Fibroblast of lung (primary cell): ENCODE measurements at regions not wholly inside any gene's neighbourhood (a gene's known extent, or its start where the extent isn't known, plus 50 kb on each side); places are given as distances from the start of the nearest gene placed in this dataset.

Experiments
- DNase-seq, 2 donors: peaks; one replicate each; pipeline versions ENCODE4 v3.0.0 to v3.0.0-alpha.2; 2010; ENCODE audit warnings: low read depth in 2 of 2
- H2AFZ ChIP-seq: 2 replicates; pipeline ENCODE4 v1.5.1; 2012; ENCODE audit warnings: low read length, control low read depth, inconsistent platforms
- H3K27ac ChIP-seq: 2 replicates; pipeline ENCODE4 v1.5.1; 2011; ENCODE audit warnings: low read length, control low read depth; ENCODE audit not compliant: insufficient read depth
- H3K27me3 ChIP-seq: 2 replicates; pipeline ENCODE4 v1.5.1; 2011; ENCODE audit warnings: mild to moderate bottlenecking, low read length; ENCODE audit not compliant: control insufficient read depth, insufficient read depth
- H3K36me3 ChIP-seq: 2 replicates; pipeline ENCODE4 v1.5.1; 2011; ENCODE audit warnings: low read length; ENCODE audit not compliant: control insufficient read depth, insufficient read depth
- H3K4me1 ChIP-seq: 2 replicates; pipeline ENCODE4 v1.5.1; 2011; ENCODE audit warnings: low read length; ENCODE audit not compliant: control insufficient read depth, insufficient read depth; ENCODE audit errors: extremely low read depth
- H3K4me2 ChIP-seq: 2 replicates; pipeline ENCODE4 v1.5.1; 2011; ENCODE audit warnings: low read length, control low read depth; ENCODE audit not compliant: insufficient read depth; ENCODE audit errors: extremely low read depth
- H3K4me3 ChIP-seq, 4 experiments: fragments of 200-600 bp in 1 of 4; sonication (generic) in 1 of 4; replicated peaks in 1 of 4; 2 replicates each; pipeline ENCODE4 v1.5.1; 2011 to 2016; ENCODE audit warnings: low read length in 4 of 4, low read depth in 3 of 4, mild to moderate bottlenecking in 3 of 4, control low read depth in 2 of 4, inconsistent platforms in 1 of 4, mixed read lengths in 1 of 4; ENCODE audit not compliant: insufficient read depth in 1 of 4; ENCODE audit errors: control extremely low read depth in 1 of 4
- H3K79me2 ChIP-seq: 2 replicates; pipeline ENCODE4 v1.5.1; 2012; ENCODE audit warnings: mild to moderate bottlenecking, low read length, inconsistent platforms; ENCODE audit not compliant: control insufficient read depth, insufficient read depth
- H3K9ac ChIP-seq: 2 replicates; pipeline ENCODE4 v1.5.1; 2011; ENCODE audit warnings: mild to moderate bottlenecking, low read length, control low read depth; ENCODE audit not compliant: insufficient read depth
- H3K9me3 ChIP-seq: 2 replicates; pipeline ENCODE4 v1.5.1; 2012; ENCODE audit warnings: low read depth, low read length; ENCODE audit not compliant: control insufficient read depth, insufficient read depth
- H4K20me1 ChIP-seq: 2 replicates; pipeline ENCODE4 v1.5.1; 2011; ENCODE audit warnings: low read length; ENCODE audit not compliant: control insufficient read depth, insufficient read depth; ENCODE audit errors: extremely low read depth
- EZH2 ChIP-seq: IDR thresholded peaks from 2 replicates; pipeline ENCODE4 v1.5.1; 2012; ENCODE audit warnings: low read length, control low read depth, mild to moderate bottlenecking; ENCODE audit errors: missing control alignments
- TF ChIP-seq, protein P1 (sequence below), 2 donors: IDR thresholded peaks in 1 of 2; conservative IDR thresholded peaks in 1 of 2; 1 replicate in 1 of 2; 2 replicates in 1 of 2; pipeline ENCODE4 v1.5.1; 2011 to 2012; ENCODE audit warnings: low read length in 2 of 2, control low read depth in 1 of 2, inconsistent platforms in 1 of 2, low read depth in 1 of 2, mild to moderate bottlenecking in 1 of 2

DNA sequence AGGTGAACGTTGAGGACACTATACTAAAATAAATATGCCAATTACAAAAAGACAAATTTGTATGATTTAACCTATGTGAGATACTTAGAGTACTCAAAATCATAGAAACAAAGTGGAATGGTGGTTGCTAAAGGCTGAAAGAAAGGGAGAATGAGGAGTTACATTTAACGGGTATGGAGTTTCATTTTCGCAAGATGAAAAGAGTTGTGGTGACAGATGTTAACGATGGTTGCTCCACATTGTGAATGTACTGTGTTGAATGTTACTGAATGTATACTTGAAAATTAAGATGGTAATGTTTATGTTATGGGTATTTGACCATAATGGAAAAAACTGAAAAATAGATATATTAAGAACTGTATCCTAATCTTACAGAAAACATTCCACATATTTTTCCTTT lies 51.3 kb upstream of the MOCS2 start:
- no peak overlapping the region for H3K4me2 ChIP-seq
- no peak for DNase-seq
- no peak overlapping the region for H3K4me3 ChIP-seq
- H3K79me2 ChIP-seq, result no peaks in the 10 kb centered on the region
- H3K27ac ChIP-seq, result no peak overlapping the region
- H4K20me1 ChIP-seq, result no peaks in the 10 kb centered on the region
- no peaks in the 10 kb centered on the region for H3K27me3 ChIP-seq
- no peaks in the 10 kb centered on the region for H3K36me3 ChIP-seq
- H3K4me1 ChIP-seq, result no peaks in the 10 kb centered on the region
- H2AFZ ChIP-seq, result no peak overlapping the region
- H3K9ac ChIP-seq, result no peak overlapping the region
- TF ChIP-seq EZH2, result no peak
- no peaks in the 10 kb centered on the region for H3K9me3 ChIP-seq

DNA sequence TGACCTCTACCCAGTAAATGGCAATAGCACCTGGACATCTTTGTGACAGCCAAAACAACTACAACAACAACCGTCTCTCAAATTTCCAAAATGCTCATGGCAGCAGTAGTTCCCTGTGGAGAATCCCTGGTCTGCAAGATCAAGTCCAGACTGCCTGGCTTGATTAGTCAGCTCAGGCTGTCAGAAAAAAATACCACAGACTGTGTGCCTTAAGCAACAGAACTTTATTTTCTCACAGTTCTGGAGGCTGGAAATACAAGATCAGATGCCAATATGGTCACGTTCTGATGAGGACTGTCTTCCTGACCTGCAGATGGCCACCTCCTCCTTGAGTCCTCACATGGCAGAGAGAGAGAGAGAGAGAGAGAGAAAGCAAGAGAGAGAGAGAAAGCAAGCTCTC lies 52.3 kb upstream of the MOCS2 start:
- H3K9ac ChIP-seq, result no peak overlapping the region
- H3K36me3 ChIP-seq, result no peaks in the 10 kb centered on the region
- no peak overlapping the region for H3K4me2 ChIP-seq
- H3K4me3 ChIP-seq, result no peak overlapping the region
- peak in 1 of 2 donors; percentile 35 for DNase-seq
- no peaks in the 10 kb centered on the region for H3K9me3 ChIP-seq
- H3K27me3 ChIP-seq, result no peaks in the 10 kb centered on the region
- TF ChIP-seq EZH2, result no peak
- TF ChIP-seq, protein P1, sequence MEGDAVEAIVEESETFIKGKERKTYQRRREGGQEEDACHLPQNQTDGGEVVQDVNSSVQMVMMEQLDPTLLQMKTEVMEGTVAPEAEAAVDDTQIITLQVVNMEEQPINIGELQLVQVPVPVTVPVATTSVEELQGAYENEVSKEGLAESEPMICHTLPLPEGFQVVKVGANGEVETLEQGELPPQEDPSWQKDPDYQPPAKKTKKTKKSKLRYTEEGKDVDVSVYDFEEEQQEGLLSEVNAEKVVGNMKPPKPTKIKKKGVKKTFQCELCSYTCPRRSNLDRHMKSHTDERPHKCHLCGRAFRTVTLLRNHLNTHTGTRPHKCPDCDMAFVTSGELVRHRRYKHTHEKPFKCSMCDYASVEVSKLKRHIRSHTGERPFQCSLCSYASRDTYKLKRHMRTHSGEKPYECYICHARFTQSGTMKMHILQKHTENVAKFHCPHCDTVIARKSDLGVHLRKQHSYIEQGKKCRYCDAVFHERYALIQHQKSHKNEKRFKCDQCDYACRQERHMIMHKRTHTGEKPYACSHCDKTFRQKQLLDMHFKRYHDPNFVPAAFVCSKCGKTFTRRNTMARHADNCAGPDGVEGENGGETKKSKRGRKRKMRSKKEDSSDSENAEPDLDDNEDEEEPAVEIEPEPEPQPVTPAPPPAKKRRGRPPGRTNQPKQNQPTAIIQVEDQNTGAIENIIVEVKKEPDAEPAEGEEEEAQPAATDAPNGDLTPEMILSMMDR (conservative IDR thresholded peaks at IDR 0.05 in 1 of 2, IDR thresholded peaks at IDR 0.05 in 1 of 2; ENCODE audit: low read depth in 1 of 2, low read length in 2 of 2), result no peak
- H3K79me2 ChIP-seq, result no peaks in the 10 kb centered on the region
- no peak overlapping the region for H2AFZ ChIP-seq
- H3K4me1 ChIP-seq, result peaks cover 3% of the 10 kb centered on the region
- H4K20me1 ChIP-seq, result no peaks in the 10 kb centered on the region
- H3K27ac ChIP-seq, result no peak overlapping the region

DNA sequence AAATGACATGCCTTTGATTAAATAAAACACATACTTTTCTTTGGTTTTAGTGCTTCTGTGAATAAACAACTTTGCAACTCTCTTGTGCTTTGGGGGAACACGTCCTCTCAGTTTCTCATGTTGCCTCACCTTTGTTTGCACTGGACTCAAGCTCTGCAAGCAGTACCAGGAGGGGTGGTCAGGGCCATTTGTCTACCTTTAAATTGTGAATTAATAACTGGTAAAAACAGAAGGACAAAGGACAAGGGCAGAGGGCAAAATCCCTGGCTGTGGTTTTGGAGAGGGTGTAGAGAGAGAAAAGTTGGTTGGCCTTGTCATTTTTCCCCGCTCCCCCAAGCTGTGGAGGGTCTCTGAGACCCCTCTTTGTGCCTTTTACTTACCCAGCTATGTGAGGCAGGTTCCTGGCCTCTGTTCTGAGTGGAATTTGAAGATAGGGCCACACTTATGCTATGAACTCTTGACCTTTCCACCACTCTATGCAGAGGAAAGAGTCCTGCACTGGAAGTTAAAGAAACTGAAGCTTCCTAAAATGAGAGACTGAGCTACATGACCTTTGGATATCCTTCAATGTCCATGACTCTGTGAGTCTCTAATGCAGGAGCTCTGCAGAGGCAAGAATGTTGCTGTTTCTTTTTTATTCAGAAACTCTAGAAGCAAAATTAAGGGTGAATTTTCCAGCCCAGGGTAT lies 55.1 kb upstream of the MOCS2 start:
- H3K79me2 ChIP-seq, result no peaks in the 10 kb centered on the region
- H3K27me3 ChIP-seq, result no peaks in the 10 kb centered on the region
- no peaks in the 10 kb centered on the region for H4K20me1 ChIP-seq
- no peaks in the 10 kb centered on the region for H3K9me3 ChIP-seq
- H2AFZ ChIP-seq, result no peak overlapping the region
- no peak overlapping the region for H3K4me3 ChIP-seq
- no peak overlapping the region for H3K9ac ChIP-seq
- no peak for TF ChIP-seq EZH2
- TF ChIP-seq, protein P1 (conservative IDR thresholded peaks at IDR 0.05 in 1 of 2, IDR thresholded peaks at IDR 0.05 in 1 of 2; ENCODE audit: low read depth in 1 of 2, low read length in 2 of 2), result no peak
- no peak for DNase-seq
- H3K27ac ChIP-seq, result no peak overlapping the region
- peaks cover 5% of the 10 kb centered on the region for H3K4me1 ChIP-seq
- no peak overlapping the region for H3K4me2 ChIP-seq
- no peaks in the 10 kb centered on the region for H3K36me3 ChIP-seq
